Stomach (tissue), 4 donors: ENCODE measurements at regions not wholly inside any gene's neighbourhood (a gene's known extent, or its start where the extent isn't known, plus 50 kb on each side); places are given as distances from the start of the nearest gene placed in this dataset.

Experiments
- CTCF ChIP-seq, 7 experiments: fragments of 450-650 bp in 4 of 7; fragments of 200-600 bp in 3 of 7; sonication (generic) in 3 of 7; IDR thresholded peaks; one replicate each; pipeline ENCODE4 v1.5.1; 2016 to 2019; ENCODE audit warnings: antibody characterized with exemption in 7 of 7, control low read depth in 2 of 7, mild to moderate bottlenecking in 1 of 7
- POLR2A ChIP-seq, 4 donors: fragments of 450-650 bp; IDR thresholded peaks; one replicate each; pipeline ENCODE4 v1.6.1; 2016; ENCODE audit warnings: antibody characterized with exemption in 4 of 4, control low read depth in 2 of 4, mild to moderate bottlenecking in 1 of 4, moderate library complexity in 1 of 4

DNA sequence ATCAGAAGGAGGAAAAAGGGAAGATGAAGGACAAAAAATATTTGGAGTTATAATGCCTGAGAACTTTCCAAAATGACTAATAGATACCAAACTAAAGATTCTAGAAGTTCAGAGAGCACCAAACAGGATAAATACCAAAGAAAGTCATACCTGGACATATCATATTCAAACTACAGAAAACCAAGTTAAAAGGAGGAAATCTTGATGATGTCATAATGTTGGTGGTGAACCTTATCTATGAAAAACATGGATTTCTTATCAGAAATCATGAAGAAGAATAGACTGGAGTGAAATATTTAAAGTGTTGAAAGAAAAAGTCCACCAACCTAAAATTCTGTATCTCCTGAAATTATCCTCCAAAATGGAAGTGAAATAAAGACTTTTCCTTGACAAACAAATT is 389.2 kb downstream of the JRKL start:
- TF ChIP-seq CTCF (IDR thresholded peaks at IDR 0.05) (no peak), POLR2A (IDR thresholded peaks at IDR 0.05) (no peak)
